ENCODE measurements at regions not wholly inside any gene's neighbourhood (a gene's known extent, or its start where the extent isn't known, plus 50 kb on each side); places are given as distances from the start of the nearest gene placed in this dataset.

- no peak for DNase-seq (ENCODE audit: insufficient read length, low spot score)
- FAIRE-seq, result no peak
- no peak for TF ChIP-seq SPI1 (IDR thresholded peaks at IDR 0.05; ENCODE audit: low read depth, low read length)
- no peak for TF ChIP-seq PAX5 (IDR thresholded peaks at IDR 0.05; ENCODE audit: insufficient read depth, low read length, severe bottlenecking)
- no peak for TF ChIP-seq POLR2AphosphoS5 (IDR thresholded peaks at IDR 0.05; ENCODE audit: low read depth, low read length)
- no peak for TF ChIP-seq POU2F2 (IDR thresholded peaks at IDR 0.05; ENCODE audit: low read depth, low read length)
These were observed 156.4 kb downstream of the KATNIP start for GRCh38 chr16:27706156-27706865.

DNA sequence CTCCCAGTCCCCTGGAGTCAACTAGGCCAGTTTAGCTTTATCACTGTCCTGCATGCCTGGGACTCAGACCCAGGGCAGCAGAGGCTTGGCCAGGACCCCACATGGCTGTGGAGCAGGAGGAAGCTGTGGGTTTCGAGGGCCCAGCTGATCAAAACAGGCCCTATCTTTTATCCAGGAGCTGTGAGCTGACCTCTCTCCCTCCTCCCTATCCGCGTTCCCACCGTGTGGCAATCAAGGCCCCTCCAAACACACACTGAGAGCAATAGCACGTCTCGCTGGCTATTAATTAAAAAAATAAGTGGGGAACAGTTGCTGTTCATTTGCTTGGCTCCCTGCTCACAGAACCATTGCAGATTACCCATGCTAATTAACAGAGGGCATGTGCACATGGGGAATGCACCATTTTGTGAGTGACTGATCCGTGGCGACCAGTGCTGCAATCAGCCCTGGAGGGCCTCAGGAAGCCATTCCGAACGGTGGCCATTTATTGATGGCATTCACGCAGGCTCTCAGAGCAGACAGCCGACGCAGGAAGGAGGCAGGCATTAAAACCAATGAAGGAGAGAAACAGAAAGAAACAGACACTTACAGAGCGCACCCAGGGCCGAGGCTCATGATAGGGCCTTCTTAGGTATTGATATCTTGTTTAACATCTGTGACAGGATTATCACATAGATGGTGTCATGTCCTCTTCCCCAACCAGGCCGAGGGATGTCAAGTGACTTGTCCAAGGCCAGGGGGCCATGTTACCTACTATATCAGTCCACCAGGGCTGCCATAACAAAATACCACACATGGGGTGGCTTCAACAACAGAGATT lies 157.1 kb downstream of the KATNIP start:
- DNase-seq (ENCODE audit: insufficient read length, low spot score), result no peak
- no peak for FAIRE-seq
- TF ChIP-seq PAX5 (IDR thresholded peaks at IDR 0.05; ENCODE audit: insufficient read depth, low read length, severe bottlenecking) (no peak), POU2F2 (IDR thresholded peaks at IDR 0.05; ENCODE audit: low read depth, low read length) (no peak), TAF1 (IDR thresholded peaks at IDR 0.05; ENCODE audit: low read depth, low read length) (no peak), POLR2A (IDR thresholded peaks at IDR 0.05; ENCODE audit: low read depth, low read length) (no peak), SPI1 (IDR thresholded peaks at IDR 0.05; ENCODE audit: low read depth, low read length) (no peak), POLR2AphosphoS5 (IDR thresholded peaks at IDR 0.05; ENCODE audit: low read depth, low read length) (no peak)

GRCh38 chr16:27708651-27709050 lies 158.7 kb downstream of the KATNIP start:
- DNase-seq (ENCODE audit: insufficient read length, low spot score) (no peak), FAIRE-seq (no peak)
- TF ChIP-seq POU2F2 (IDR thresholded peaks at IDR 0.05; ENCODE audit: low read depth, low read length) (no peak), PAX5 (IDR thresholded peaks at IDR 0.05; ENCODE audit: insufficient read depth, low read length, severe bottlenecking) (no peak), POLR2AphosphoS5 (IDR thresholded peaks at IDR 0.05; ENCODE audit: low read depth, low read length) (no peak), TAF1 (IDR thresholded peaks at IDR 0.05; ENCODE audit: low read depth, low read length) (no peak), SPI1 (IDR thresholded peaks at IDR 0.05; ENCODE audit: low read depth, low read length) (no peak), POLR2A (IDR thresholded peaks at IDR 0.05; ENCODE audit: low read depth, low read length) (no peak)

- TF ChIP-seq POLR2AphosphoS5 (IDR thresholded peaks at IDR 0.05; ENCODE audit: low read depth, low read length), result no peak
- TF ChIP-seq POU2F2 (IDR thresholded peaks at IDR 0.05; ENCODE audit: low read depth, low read length), result no peak
- TF ChIP-seq PAX5 (IDR thresholded peaks at IDR 0.05; ENCODE audit: insufficient read depth, low read length, severe bottlenecking), result no peak
- no peak for TF ChIP-seq TAF1 (IDR thresholded peaks at IDR 0.05; ENCODE audit: low read depth, low read length)
- no peak for TF ChIP-seq POLR2A (IDR thresholded peaks at IDR 0.05; ENCODE audit: low read depth, low read length)
- no peak for TF ChIP-seq SPI1 (IDR thresholded peaks at IDR 0.05; ENCODE audit: low read depth, low read length)
- FAIRE-seq (no peak), DNase-seq (ENCODE audit: insufficient read length, low spot score) (no peak)
These were observed 162.3 kb downstream of the KATNIP start for GRCh38 chr16:27712251-27712711.

- FAIRE-seq (no peak), DNase-seq (ENCODE audit: insufficient read length, low spot score) (no peak)
- TF ChIP-seq PAX5 (IDR thresholded peaks at IDR 0.05; ENCODE audit: insufficient read depth, low read length, severe bottlenecking) (no peak), POU2F2 (IDR thresholded peaks at IDR 0.05; ENCODE audit: low read depth, low read length) (no peak), POLR2AphosphoS5 (IDR thresholded peaks at IDR 0.05; ENCODE audit: low read depth, low read length) (no peak), POLR2A (IDR thresholded peaks at IDR 0.05; ENCODE audit: low read depth, low read length) (no peak), TAF1 (IDR thresholded peaks at IDR 0.05; ENCODE audit: low read depth, low read length) (no peak)
These were observed 167.8 kb downstream of the KATNIP start for GRCh38 chr16:27717726-27718125.

DNA sequence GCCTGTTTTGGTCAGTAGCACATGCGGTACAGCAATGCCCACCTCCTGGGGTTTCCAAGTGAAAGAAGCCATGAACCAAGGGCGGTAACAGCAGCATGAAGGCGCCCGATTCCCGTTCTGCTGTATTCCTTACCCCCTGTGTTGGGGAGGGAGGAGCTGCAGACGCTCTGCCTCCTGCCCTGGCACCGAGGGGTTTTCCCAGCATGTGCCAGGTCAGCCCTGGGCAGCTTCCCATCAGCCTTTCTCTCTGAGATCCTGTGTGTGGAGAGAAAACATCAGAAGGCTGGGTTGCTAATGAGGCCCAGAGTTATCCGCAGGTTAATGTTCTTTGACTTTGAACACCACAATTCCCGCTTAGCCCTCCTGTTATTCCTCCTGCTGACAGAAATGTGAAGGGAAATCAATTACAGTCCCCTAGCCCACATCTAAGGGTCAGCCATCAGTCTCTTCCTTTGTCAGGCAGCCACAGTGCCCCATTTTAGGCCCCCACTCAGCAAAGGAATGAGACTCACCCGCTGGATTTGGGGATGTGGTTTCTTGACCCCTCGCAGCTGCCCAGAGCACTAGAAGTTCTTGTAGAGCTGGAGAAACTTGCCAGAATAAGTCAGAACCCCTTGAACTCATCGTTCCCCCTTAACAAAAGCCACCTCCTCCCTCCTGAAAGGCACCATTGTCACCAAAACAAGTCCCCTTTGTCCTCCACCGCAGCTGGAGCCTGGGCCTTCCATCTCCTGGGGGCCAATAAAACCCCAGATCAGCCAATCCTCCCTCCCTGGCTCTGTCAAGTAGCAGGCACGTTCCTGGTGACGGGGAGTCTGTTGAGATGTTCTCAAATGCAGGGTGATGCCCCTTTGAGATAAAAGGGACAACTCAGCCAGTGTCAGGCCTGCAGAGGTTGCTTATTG lies 168.5 kb downstream of the KATNIP start:
- FAIRE-seq, result no peak
- TF ChIP-seq POLR2A (IDR thresholded peaks at IDR 0.05; ENCODE audit: low read depth, low read length) (no peak), PAX5 (IDR thresholded peaks at IDR 0.05; ENCODE audit: insufficient read depth, low read length, severe bottlenecking) (no peak), POU2F2 (IDR thresholded peaks at IDR 0.05; ENCODE audit: low read depth, low read length) (no peak), TAF1 (IDR thresholded peaks at IDR 0.05; ENCODE audit: low read depth, low read length) (no peak), SPI1 (IDR thresholded peaks at IDR 0.05; ENCODE audit: low read depth, low read length) (no peak), POLR2AphosphoS5 (IDR thresholded peaks at IDR 0.05; ENCODE audit: low read depth, low read length) (no peak)
- no peak for DNase-seq (ENCODE audit: insufficient read length, low spot score)

- DNase-seq (ENCODE audit: insufficient read length, low spot score) (no peak), FAIRE-seq (no peak)
- TF ChIP-seq POLR2A (IDR thresholded peaks at IDR 0.05; ENCODE audit: low read depth, low read length), result no peak
- no peak for TF ChIP-seq PAX5 (IDR thresholded peaks at IDR 0.05; ENCODE audit: insufficient read depth, low read length, severe bottlenecking)
- no peak for TF ChIP-seq SPI1 (IDR thresholded peaks at IDR 0.05; ENCODE audit: low read depth, low read length)
- TF ChIP-seq TAF1 (IDR thresholded peaks at IDR 0.05; ENCODE audit: low read depth, low read length), result no peak
- no peak for TF ChIP-seq POLR2AphosphoS5 (IDR thresholded peaks at IDR 0.05; ENCODE audit: low read depth, low read length)
- TF ChIP-seq POU2F2 (IDR thresholded peaks at IDR 0.05; ENCODE audit: low read depth, low read length), result no peak
These were observed 169.1 kb downstream of the KATNIP start for GRCh38 chr16:27719106-27719445.

- no peak for FAIRE-seq
- DNase-seq (ENCODE audit: insufficient read length, low spot score), result no peak
- TF ChIP-seq TAF1 (IDR thresholded peaks at IDR 0.05; ENCODE audit: low read depth, low read length) (no peak), POU2F2 (IDR thresholded peaks at IDR 0.05; ENCODE audit: low read depth, low read length) (no peak), POLR2AphosphoS5 (IDR thresholded peaks at IDR 0.05; ENCODE audit: low read depth, low read length) (no peak), POLR2A (IDR thresholded peaks at IDR 0.05; ENCODE audit: low read depth, low read length) (no peak), SPI1 (IDR thresholded peaks at IDR 0.05; ENCODE audit: low read depth, low read length) (no peak), PAX5 (IDR thresholded peaks at IDR 0.05; ENCODE audit: insufficient read depth, low read length, severe bottlenecking) (no peak)
These were observed 171.0 kb downstream of the KATNIP start for GRCh38 chr16:27720731-27721530.
